GM23338 (cell line): ENCODE measurements at regions not wholly inside any gene's neighbourhood (a gene's known extent, or its start where the extent isn't known, plus 50 kb on each side); places are given as distances from the start of the nearest gene placed in this dataset.

ENCODE experiments used
- ATAC-seq: fragments of 200-7000 bp; cut with Tn5 transposase; 3 replicates; pipeline ENCODE4 v1.9.1; 2020
- DNase-seq: peaks from one replicate; pipeline ENCODE4 v3.0.0-alpha.2; 2015; ENCODE audit warnings: low spot score
- H2AFZ ChIP-seq: fragments of 200-600 bp; sonication (generic); 2 replicates; pipeline ENCODE4 v1.8.0; 2016; ENCODE audit warnings: antibody characterized with exemption, mild to moderate bottlenecking, moderate library complexity
- H3F3A ChIP-seq: fragments of 200-600 bp; sonication (generic); replicated peaks from 2 replicates; pipeline ENCODE4 v1.8.0; 2017; ENCODE audit warnings: antibody characterized with exemption, mixed run types, low read depth
- H3K27ac ChIP-seq: fragments of 200-600 bp; sonication (generic); 2 replicates; pipeline ENCODE4 v1.6.1; 2016; ENCODE audit warnings: low read depth
- H3K27me3 ChIP-seq: fragments of 200-600 bp; sonication (generic); 2 replicates; pipeline ENCODE4 v1.8.0; 2016; ENCODE audit warnings: mild to moderate bottlenecking, mixed run types, moderate library complexity; ENCODE audit not compliant: insufficient read depth
- H3K36me3 ChIP-seq: fragments of 200-600 bp; sonication (generic); 2 replicates; pipeline ENCODE4 v1.8.0; 2016; ENCODE audit warnings: mild to moderate bottlenecking; ENCODE audit not compliant: insufficient read depth
- H3K4me1 ChIP-seq: fragments of 200-600 bp; sonication (generic); 2 replicates; pipeline ENCODE4 v1.8.0; 2016; ENCODE audit warnings: mild to moderate bottlenecking, moderate library complexity; ENCODE audit not compliant: insufficient read depth
- H3K4me2 ChIP-seq: fragments of 200-600 bp; sonication (generic); 2 replicates; pipeline ENCODE4 v1.7.1; 2017; ENCODE audit warnings: mixed run types
- H3K4me3 ChIP-seq: fragments of 200-600 bp; sonication (generic); 2 replicates; pipeline ENCODE4 v1.6.1; 2016; ENCODE audit warnings: mixed run types
- H3K79me2 ChIP-seq: fragments of 200-600 bp; sonication (generic); replicated peaks from 2 replicates; pipeline ENCODE4 v1.8.0; 2017; ENCODE audit warnings: mild to moderate bottlenecking; ENCODE audit not compliant: insufficient read depth
- H3K9me2 ChIP-seq: fragments of 200-600 bp; sonication (generic); 2 replicates; pipeline ENCODE4 v1.8.0; 2017; ENCODE audit not compliant: insufficient read depth
- H4K20me1 ChIP-seq: fragments of 200-600 bp; sonication (generic); replicated peaks from 2 replicates; pipeline ENCODE4 v1.8.0; 2017; ENCODE audit warnings: mild to moderate bottlenecking; ENCODE audit not compliant: insufficient read depth
- H3K27ac Mint-ChIP-seq: 2 replicates; pipeline ENCODE4 v1.8.0; 2020; ENCODE audit warnings: inconsistent platforms, mild to moderate bottlenecking, moderate library complexity, mixed read lengths
- H3K27me3 Mint-ChIP-seq: 3 replicates; pipeline ENCODE4 v1.8.0; 2022; ENCODE audit warnings: low read depth, mild to moderate bottlenecking, moderate library complexity, mixed read lengths, inconsistent platforms; ENCODE audit not compliant: insufficient read depth, poor library complexity
- H3K36me3 Mint-ChIP-seq: 3 replicates; pipeline ENCODE4 v1.8.0; 2021; ENCODE audit warnings: low read depth, mild to moderate bottlenecking, inconsistent platforms, moderate library complexity, mixed read lengths
- H3K4me1 Mint-ChIP-seq: 3 replicates; pipeline ENCODE4 v1.8.0; 2020; ENCODE audit warnings: mild to moderate bottlenecking, inconsistent platforms, mixed read lengths
- H3K4me3 Mint-ChIP-seq: 3 replicates; pipeline ENCODE4 v1.8.0; 2021; ENCODE audit warnings: moderate library complexity, mild to moderate bottlenecking, inconsistent platforms, mixed read lengths
- H3K9me3 Mint-ChIP-seq: 3 replicates; pipeline ENCODE4 v1.8.0; 2020; ENCODE audit warnings: moderate library complexity, mild to moderate bottlenecking, inconsistent platforms, mixed read lengths
- CREB1 ChIP-seq: fragments of 250-450 bp; sonication (Bioruptor Pico); IDR thresholded peaks from 2 replicates; pipeline ENCODE4 v1.5.0; 2020; ENCODE audit warnings: low read depth, mild to moderate bottlenecking, moderate library complexity
- CTCF ChIP-seq, 2 experiments: fragments of 200-600 bp in 1 of 2; sonication (generic) in 1 of 2; conservative IDR thresholded peaks; 2 replicates each; pipeline versions ENCODE4 v1.5.1 to v1.6.1; 2016 to 2017; ENCODE audit warnings: antibody characterized with exemption in 2 of 2, low read depth in 2 of 2, mild to moderate bottlenecking in 2 of 2, moderate library complexity in 1 of 2
- ETS1 ChIP-seq: IDR thresholded peaks from 2 replicates; pipeline ENCODE4 v1.6.1; 2016; ENCODE audit warnings: antibody characterized with exemption
- EZH2 ChIP-seq: fragments of 200-600 bp; sonication (generic); IDR thresholded peaks from one replicate; pipeline ENCODE4 v1.8.0; 2017; ENCODE audit warnings: antibody characterized with exemption, mild to moderate bottlenecking, low read depth; ENCODE audit not compliant: unreplicated experiment
- EZH2phosphoT487 ChIP-seq: fragments of 200-600 bp; sonication (generic); IDR thresholded peaks from one replicate; pipeline ENCODE4 v1.8.1; 2018; ENCODE audit warnings: antibody characterized with exemption; ENCODE audit not compliant: unreplicated experiment
- JUNB ChIP-seq: IDR thresholded peaks from one replicate; pipeline ENCODE4 v1.6.1; 2016; ENCODE audit warnings: antibody characterized with exemption; ENCODE audit not compliant: unreplicated experiment
- NANOG ChIP-seq: IDR thresholded peaks from 2 replicates; pipeline ENCODE4 v1.6.1; 2016; ENCODE audit warnings: antibody characterized with exemption, borderline replicate concordance
- STAT1 ChIP-seq: IDR thresholded peaks from one replicate; pipeline ENCODE4 v1.6.1; 2016; ENCODE audit warnings: antibody characterized with exemption; ENCODE audit not compliant: unreplicated experiment
- ZNF114 ChIP-seq: fragments of 250-450 bp; sonication (Bioruptor Pico); IDR thresholded peaks from 2 replicates; pipeline ENCODE4 v1.5.0; 2020; ENCODE audit warnings: mild to moderate bottlenecking, moderate library complexity

GRCh38 chr20:57053793-57054552 lies 212.5 kb downstream of the BMP7 start:
- no peak for ATAC-seq
- H3K27ac ChIP-seq: no peak overlapping the region
- no peaks in the 10 kb centered on the region for H4K20me1 ChIP-seq
- no peak overlapping the region for H3K4me3 ChIP-seq
- H3K9me3 Mint-ChIP-seq: no peaks in the 10 kb centered on the region
- no peaks in the 10 kb centered on the region for H3K36me3 ChIP-seq
- H3K79me2 ChIP-seq: no peaks in the 10 kb centered on the region
- no peaks in the 10 kb centered on the region for H3F3A ChIP-seq
- no peaks in the 10 kb centered on the region for H3K27me3 ChIP-seq
- DNase-seq: no peak
- TF ChIP-seq CREB1: no peak
- no peak for TF ChIP-seq STAT1
- TF ChIP-seq NANOG: no peak
- TF ChIP-seq ETS1: no peak
- TF ChIP-seq EZH2phosphoT487: no peak
- TF ChIP-seq EZH2: no peak
- TF ChIP-seq CTCF (conservative IDR thresholded peaks at IDR 0.05; ENCODE audit: low read depth in 2 of 2): no peak
- no peak for TF ChIP-seq JUNB
- no peak for TF ChIP-seq ZNF114 (CRISPR knock-in tag)
- H2AFZ ChIP-seq: peak overlapping the region; percentile 18; the same call in 1 of the 2 replicates
- no peaks in the 10 kb centered on the region for H3K4me1 Mint-ChIP-seq
- peaks cover 2% of the 10 kb centered on the region for H3K27me3 Mint-ChIP-seq
- H3K27ac Mint-ChIP-seq: no peak overlapping the region
- no peaks in the 10 kb centered on the region for H3K36me3 Mint-ChIP-seq
- no peaks in the 10 kb centered on the region for H3K9me2 ChIP-seq
- no peaks in the 10 kb centered on the region for H3K4me1 ChIP-seq
- H3K4me3 Mint-ChIP-seq: no peak overlapping the region
- H3K4me2 ChIP-seq: no peak overlapping the region

DNA sequence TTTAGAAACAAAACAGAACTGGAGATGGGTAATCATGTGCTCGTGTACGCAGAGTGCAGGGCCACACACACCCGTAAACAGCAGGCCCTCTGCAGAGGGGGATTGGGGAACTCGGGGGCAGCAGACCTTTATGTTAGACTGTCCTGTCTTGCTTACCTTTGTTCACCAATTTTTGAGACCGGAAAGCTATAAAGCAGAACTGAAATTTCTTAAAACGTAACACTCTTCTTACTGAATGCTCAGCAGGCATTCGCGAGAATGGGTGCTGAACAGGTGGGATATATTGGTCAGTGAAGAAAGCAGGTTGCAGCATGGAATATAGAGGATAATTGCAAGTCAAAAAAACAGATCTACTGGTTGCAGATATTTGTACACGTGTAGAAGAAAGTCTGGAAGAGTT lies 211.1 kb downstream of the BMP7 start:
- Histone ChIP-seq H3K4me3 (no peak overlapping the region), H3K4me2 (no peak overlapping the region), H3K79me2 (no peaks in the 10 kb centered on the region), H3K36me3 (no peaks in the 10 kb centered on the region), H3K9me2 (no peaks in the 10 kb centered on the region), H4K20me1 (no peaks in the 10 kb centered on the region), H3F3A (no peaks in the 10 kb centered on the region), H3K27ac (no peak overlapping the region), H3K27me3 (no peaks in the 10 kb centered on the region), H3K4me1 (no peaks in the 10 kb centered on the region), H2AFZ (peak overlapping the region; percentile 21; the same call in 1 of the 2 replicates)
- Mint-ChIP-seq H3K4me3 (no peak overlapping the region), H3K36me3 (no peaks in the 10 kb centered on the region), H3K27ac (no peak overlapping the region), H3K27me3 (peaks cover 2% of the 10 kb centered on the region), H3K9me3 (no peaks in the 10 kb centered on the region), H3K4me1 (no peaks in the 10 kb centered on the region)
- ATAC-seq: no peak
- DNase-seq: no peak
- TF ChIP-seq CTCF (conservative IDR thresholded peaks at IDR 0.05; ENCODE audit: low read depth in 2 of 2): no peak
- TF ChIP-seq EZH2: no peak
- TF ChIP-seq ETS1: no peak
- TF ChIP-seq STAT1: no peak
